IMR-90 (cell line): ENCODE measurements at regions not wholly inside any gene's neighbourhood (a gene's known extent, or its start where the extent isn't known, plus 50 kb on each side); places are given as distances from the start of the nearest gene placed in this dataset.
A peak's percentile ranks its signal among the peaks of the same experiment; 100 is the strongest.

Experiments used
- ATAC-seq: fragments of 200-7000 bp; cut with Tn5 transposase; 2 replicates; pipeline ENCODE4 v1.9.1; 2020; ENCODE audit warnings: low read depth, mild to moderate bottlenecking, moderate library complexity
- BruUV-seq: library from RNA; stranded (reverse); fragments of 400-500 nt; replicated peaks from 2 replicates; lab custom pipeline; 2021; lab: Mats Ljungman, UMichigan
- CTCF ChIA-PET: fragments of 300-600 bp; formaldehyde crosslinking; extraction: SDS; loops from one replicate; lab custom pipeline; 2021; ENCODE audit warnings: antibody characterized with exemption; lab: Yijun Ruan, JAX
- POLR2A ChIA-PET: fragments of 300-600 bp; sonication (Branson Sonifier 250); formaldehyde crosslinking; loops from one replicate; lab custom pipeline; 2022; ENCODE audit warnings: antibody characterized with exemption; ENCODE audit not compliant: unreplicated experiment; lab: Charles Lee
- DNase-seq: peaks from one replicate; pipeline ENCODE4 v3.0.0; 2013
- H2AFZ ChIP-seq: replicated peaks from 2 replicates; pipeline ENCODE3; 2013; ENCODE audit warnings: low read length, mild to moderate bottlenecking; ENCODE audit not compliant: poor library complexity
- H2AK5ac ChIP-seq: 2 replicates; pipeline ENCODE4 v1.6.1; 2013; ENCODE audit warnings: low read depth, low read length, inconsistent platforms
- H2AK9ac ChIP-seq: replicated peaks from 2 replicates; pipeline ENCODE3; 2013; ENCODE audit warnings: mild to moderate bottlenecking, low read depth, low read length, moderate library complexity; ENCODE audit not compliant: poor library complexity
- H2BK120ac ChIP-seq: 2 replicates; pipeline ENCODE4 v1.6.1; 2013; ENCODE audit warnings: low read depth, low read length, inconsistent platforms
- H2BK15ac ChIP-seq: 3 replicates; pipeline ENCODE4 v1.6.1; 2013; ENCODE audit warnings: low read depth, low read length, inconsistent platforms
- H2BK20ac ChIP-seq: 2 replicates; pipeline ENCODE4 v1.6.1; 2013; ENCODE audit warnings: low read depth, mild to moderate bottlenecking, inconsistent platforms, low read length, moderate library complexity
- H2BK5ac ChIP-seq: 2 replicates; pipeline ENCODE4 v1.6.1; 2013; ENCODE audit warnings: mild to moderate bottlenecking, low read depth, low read length, inconsistent platforms; ENCODE audit not compliant: poor library complexity, severe bottlenecking
- H3K14ac ChIP-seq: replicated peaks from 2 replicates; pipeline ENCODE4 v1.6.1; 2013; ENCODE audit warnings: low read depth, low read length, inconsistent platforms
- H3K18ac ChIP-seq: 2 replicates; pipeline ENCODE4 v1.6.1; 2013; ENCODE audit warnings: low read depth, low read length, control low read depth
- H3K23ac ChIP-seq: 2 replicates; pipeline ENCODE4 v1.6.1; 2013; ENCODE audit warnings: low read depth, low read length, inconsistent platforms
- H3K27ac ChIP-seq: 2 replicates; pipeline ENCODE4 v1.5.1; 2013; ENCODE audit warnings: mild to moderate bottlenecking, control low read depth, low read length; ENCODE audit not compliant: insufficient read depth
- H3K27me3 ChIP-seq: 2 replicates; pipeline ENCODE4 v1.6.1; 2013; ENCODE audit warnings: low read length; ENCODE audit not compliant: control insufficient read depth, insufficient read depth
- H3K36me3 ChIP-seq: 2 replicates; pipeline ENCODE4 v1.6.1; 2013; ENCODE audit warnings: low read length, mixed read lengths; ENCODE audit not compliant: control insufficient read depth, insufficient read depth
- H3K4ac ChIP-seq: 2 replicates; pipeline ENCODE4 v1.6.1; 2013; ENCODE audit warnings: low read depth, low read length, inconsistent platforms
- H3K4me1 ChIP-seq: 2 replicates; pipeline ENCODE4 v1.6.1; 2013; ENCODE audit warnings: low read length, mixed read lengths; ENCODE audit not compliant: control insufficient read depth, insufficient read depth
- H3K4me2 ChIP-seq: 2 replicates; pipeline ENCODE4 v1.6.1; 2013; ENCODE audit warnings: low read depth, mild to moderate bottlenecking, control low read depth, low read length, moderate library complexity
- H3K4me3 ChIP-seq: 2 replicates; pipeline ENCODE4 v1.5.1; 2013; ENCODE audit warnings: low read depth, mild to moderate bottlenecking, control low read depth, low read length, moderate library complexity; ENCODE audit not compliant: insufficient read depth
- H3K56ac ChIP-seq: 2 replicates; pipeline ENCODE4 v1.6.1; 2013; ENCODE audit warnings: low read length, inconsistent platforms; ENCODE audit not compliant: insufficient read depth; ENCODE audit errors: extremely low read depth
- H3K79me1 ChIP-seq, 2 experiments: 2 replicates each; pipeline ENCODE4 v1.6.1; 2013; ENCODE audit warnings: low read length in 2 of 2, inconsistent platforms in 1 of 2, low read depth in 1 of 2
- H3K9ac ChIP-seq: 2 replicates; pipeline ENCODE4 v1.6.1; 2013; ENCODE audit warnings: low read depth, low read length, control low read depth
- H3K9me1 ChIP-seq: 2 replicates; pipeline ENCODE4 v1.6.1; 2013; ENCODE audit warnings: low read length, inconsistent platforms; ENCODE audit not compliant: insufficient read depth
- H3K9me3 ChIP-seq: 2 replicates; pipeline ENCODE4 v1.6.1; 2013; ENCODE audit warnings: low read length; ENCODE audit not compliant: control insufficient read depth, insufficient read depth
- H4K20me1 ChIP-seq: 2 replicates; pipeline ENCODE4 v1.6.1; 2013; ENCODE audit warnings: low read length, inconsistent platforms; ENCODE audit not compliant: insufficient read depth
- H4K5ac ChIP-seq: 2 replicates; pipeline ENCODE4 v1.6.1; 2013; ENCODE audit warnings: mild to moderate bottlenecking, low read depth, low read length, control low read depth
- H4K8ac ChIP-seq, 2 experiments: 2 replicates each; pipeline ENCODE4 v1.6.1; 2013; ENCODE audit warnings: low read depth in 2 of 2, low read length in 2 of 2, control low read depth in 1 of 2, inconsistent platforms in 1 of 2
- H4K91ac ChIP-seq: 2 replicates; pipeline ENCODE4 v1.6.1; 2013; ENCODE audit warnings: low read depth, low read length, inconsistent platforms; ENCODE audit not compliant: insufficient read depth
- BHLHE40 ChIP-seq: fragments of 150-350 bp; IDR thresholded peaks from 2 replicates; pipeline ENCODE4 v1.6.1; 2016; ENCODE audit warnings: mild to moderate bottlenecking, low read depth, low read length
- CEBPB ChIP-seq: IDR thresholded peaks from 2 replicates; pipeline ENCODE4 v1.6.1; 2012; ENCODE audit warnings: low read depth, low read length, improper control_type of control experiment
- CHD1 ChIP-seq: IDR thresholded peaks from 2 replicates; pipeline ENCODE4 v1.6.1; 2012; ENCODE audit warnings: low read depth, low read length, improper control_type of control experiment
- ELK1 ChIP-seq: fragments of 150-350 bp; IDR thresholded peaks from 2 replicates; pipeline ENCODE4 v1.6.1; 2016; ENCODE audit warnings: low read depth, mild to moderate bottlenecking, low read length, moderate library complexity, borderline replicate concordance
- FOS ChIP-seq: fragments of 150-350 bp; IDR thresholded peaks from 2 replicates; pipeline ENCODE4 v1.6.1; 2016; ENCODE audit warnings: low read depth, low read length
- MAFK ChIP-seq: IDR thresholded peaks from 2 replicates; pipeline ENCODE4 v1.6.1; 2012; ENCODE audit warnings: low read depth, low read length, improper control_type of control experiment
- MAZ ChIP-seq: IDR thresholded peaks from 2 replicates; pipeline ENCODE4 v1.6.1; 2012; ENCODE audit warnings: low read depth, mild to moderate bottlenecking, low read length, improper control_type of control experiment, moderate library complexity, borderline replicate concordance
- MXI1 ChIP-seq: IDR thresholded peaks from 2 replicates; pipeline ENCODE4 v1.6.1; 2012; ENCODE audit warnings: low read depth, mild to moderate bottlenecking, low read length, moderate library complexity, borderline replicate concordance
- NFE2L2 ChIP-seq: fragments of 150-350 bp; IDR thresholded peaks from 2 replicates; pipeline ENCODE4 v1.6.1; 2016; ENCODE audit warnings: low read depth, mild to moderate bottlenecking, low read length
- POLR2A ChIP-seq: IDR thresholded peaks from 2 replicates; pipeline ENCODE4 v1.6.1; 2012; ENCODE audit warnings: mild to moderate bottlenecking, low read depth, low read length
- RAD21 ChIP-seq: IDR thresholded peaks from 2 replicates; pipeline ENCODE4 v1.6.1; 2012; ENCODE audit warnings: low read length, improper control_type of control experiment
- RCOR1 ChIP-seq: IDR thresholded peaks from 2 replicates; pipeline ENCODE4 v1.6.1; 2012; ENCODE audit warnings: mild to moderate bottlenecking, low read length, improper control_type of control experiment; ENCODE audit not compliant: insufficient replicate concordance
- RFX5 ChIP-seq: IDR thresholded peaks from 2 replicates; pipeline ENCODE4 v1.8.0; 2012; ENCODE audit warnings: low read depth, mild to moderate bottlenecking, low read length, moderate library complexity
- SMC3 ChIP-seq: fragments of 150-350 bp; IDR thresholded peaks from 2 replicates; pipeline ENCODE4 v1.6.1; 2016; ENCODE audit warnings: low read depth, mild to moderate bottlenecking, antibody characterized with exemption, low read length, moderate library complexity
- USF2 ChIP-seq: fragments of 150-350 bp; IDR thresholded peaks from 2 replicates; pipeline ENCODE4 v1.6.1; 2017; ENCODE audit warnings: mild to moderate bottlenecking, antibody characterized with exemption, low read length, low read depth
- whole genome bisulfite sequencing, 2 experiments: methylation state at CpG; one replicate each; pipeline versions ENCODE4 v1.1.5 to v1.1.7; 2013; ENCODE audit warnings: missing lambda C conversion rate in 2 of 2; ENCODE audit not compliant: insufficient read length in 1 of 2; ENCODE audit errors: extremely low coverage in 2 of 2; 5-methylcytosine and 5-hydroxymethylcytosine counted together
- dilution Hi-C: fragments of 300-500 bp; cut with HindIII; formaldehyde crosslinking; loops from one replicate; pipeline ENCODE4 v1.14.3; 2018; ENCODE audit warnings: low sequenced_read_pairs; ENCODE audit not compliant: unreplicated experiment
- in situ Hi-C: fragments of 300-500 bp; cut with MboI; formaldehyde crosslinking; loops from 3 replicates; pipeline ENCODE4 v1.14.3; 2019; ENCODE audit warnings: low sequenced_read_pairs, inconsistent platforms, mixed read lengths
- intact Hi-C: fragments of 100-400 bp; cut with micrococcal nuclease; formaldehyde crosslinking; loops from 2 replicates; pipeline ENCODE4 v1.10.0; 2022

DNA sequence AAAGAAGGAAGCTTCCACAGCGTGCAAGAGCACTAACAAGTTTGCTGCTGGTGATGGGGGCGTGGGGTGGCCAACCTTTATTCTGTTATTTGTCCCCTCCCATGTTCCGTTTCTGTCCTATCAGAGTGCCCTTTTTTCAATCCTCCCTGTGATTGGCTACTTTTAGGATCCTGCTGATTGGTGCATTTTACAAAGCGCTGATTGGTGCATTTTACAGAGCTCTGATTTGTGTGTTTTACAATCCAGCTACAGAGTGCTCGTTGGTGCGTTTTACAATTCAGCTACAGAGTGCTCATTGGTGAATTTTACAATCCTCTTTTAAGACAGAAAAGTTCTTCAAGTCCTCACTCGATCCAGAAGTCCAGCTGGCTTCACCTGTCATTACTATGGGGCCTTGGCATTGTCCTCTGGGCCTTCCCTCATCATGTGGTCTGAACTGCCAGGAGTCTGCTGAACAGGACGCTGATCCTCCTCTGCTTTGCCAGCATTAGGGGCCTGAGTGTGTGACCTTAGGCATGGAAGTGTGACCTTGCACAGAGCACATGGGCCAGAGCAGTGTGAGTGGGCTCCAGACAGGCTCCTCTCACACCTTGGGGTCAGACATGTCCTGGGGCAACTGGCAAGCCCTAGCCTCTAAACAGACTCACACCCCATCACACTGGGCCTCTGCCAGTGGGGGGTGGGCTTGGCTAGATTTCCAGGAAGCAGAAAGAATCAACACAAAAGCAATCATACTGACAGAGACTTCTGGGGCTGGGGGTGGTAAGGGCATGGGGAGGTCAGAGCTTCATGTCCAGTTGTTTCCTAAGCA, 167.4 kb downstream of the PTPN20 start:
- ChIA-PET CTCF (no interaction called here), POLR2A (no interaction called here)
- H3K9me3 ChIP-seq = peaks cover 3% of the 10 kb centered on the region; the same call in 1 of the 2 replicates
- ATAC-seq (peak; percentile 13), DNase-seq (no peak)
- peak overlapping the region; percentile 56; the same call in 1 of the 2 replicates for H4K91ac ChIP-seq
- peak overlapping the region; percentile 32 for H2BK5ac ChIP-seq
- H3K9ac ChIP-seq = peak overlapping the region; percentile 9; the same call in 1 of the 2 replicates
- no peak overlapping the region for H3K23ac ChIP-seq
- peak overlapping the region; percentile 19 to 30; a peak in 2 of 4 replicates for H4K8ac ChIP-seq
- H3K4ac ChIP-seq = peak overlapping the region; percentile 50
- H3K27ac ChIP-seq = peak overlapping the region; percentile 71
- no peaks in the 10 kb centered on the region for H3K36me3 ChIP-seq
- peak overlapping the region; percentile 49 for H2AK5ac ChIP-seq
- intact Hi-C loops (no loop called here), in situ Hi-C loops (no loop called here), dilution Hi-C loops (no loop called here)
- 0 out of 2 replicates have a peak overlapping the region, but pooled peaks have one; percentile 7 for H2BK120ac ChIP-seq
- H3K14ac ChIP-seq = no peak overlapping the region; the same call in 1 of the 2 replicates
- H3K27me3 ChIP-seq = peaks cover 7% of the 10 kb centered on the region; the same call in 1 of the 2 replicates
- H4K5ac ChIP-seq = peak overlapping the region; percentile 82
- no peaks in the 10 kb centered on the region for H3K79me1 ChIP-seq
- no peak overlapping the region for H2BK20ac ChIP-seq
- H2AFZ ChIP-seq = peak overlapping the region; percentile 53
- no peak overlapping the region; the same call in 1 of the 2 replicates for H3K4me2 ChIP-seq
- no peaks in the 10 kb centered on the region; the same call in 1 of the 2 replicates for H3K9me1 ChIP-seq
- WGBS, 2 experiments = no CpG with 5 or more reads among the region's 8 CpGs
- peaks cover 4% of the 10 kb centered on the region for H3K4me1 ChIP-seq
- H3K18ac ChIP-seq = peak overlapping the region; percentile 84
- H3K4me3 ChIP-seq = no peak overlapping the region
- H3K56ac ChIP-seq = no peak overlapping the region
- BruUV-seq = no TSS peak
- no peaks in the 10 kb centered on the region for H4K20me1 ChIP-seq
- no peak overlapping the region for H2AK9ac ChIP-seq
- no peak overlapping the region for H2BK15ac ChIP-seq
- TF ChIP-seq BHLHE40 = no peak
- TF ChIP-seq RAD21 = no peak
- TF ChIP-seq POLR2A = no peak
- TF ChIP-seq ELK1 = no peak
- no peak for TF ChIP-seq USF2
- no peak for TF ChIP-seq MAFK
- TF ChIP-seq NFE2L2 = no peak
- TF ChIP-seq RCOR1 = no peak
- no peak for TF ChIP-seq CHD1
- no peak for TF ChIP-seq SMC3
- no peak for TF ChIP-seq FOS
- no peak for TF ChIP-seq CEBPB
- no peak for TF ChIP-seq RFX5
- no peak for TF ChIP-seq MXI1
- TF ChIP-seq MAZ = no peak
